Effector CD8-positive, alpha-beta T cell (primary cell): ENCODE measurements at regions not wholly inside any gene's neighbourhood (a gene's known extent, or its start where the extent isn't known, plus 50 kb on each side); places are given as distances from the start of the nearest gene placed in this dataset.

Source experiments
- DNase-seq: peaks from one replicate; lab custom pipeline; 2025; lab: John Stamatoyannopoulos, UW

GRCh38 chr6:156725712-156726111 lies 51.5 kb upstream of the ARID1B start:
- DNase-seq = no peak

- no peak for DNase-seq
These were observed 56.2 kb upstream of the ARID1B start for GRCh38 chr6:156720691-156721685.

GRCh38 chr6:156719720-156720563 lies 57.2 kb upstream of the ARID1B start:
- peak; percentile 40 for DNase-seq

GRCh38 chr6:156719395-156719719 lies 57.8 kb upstream of the ARID1B start:
- no peak for DNase-seq

- no peak for DNase-seq
These were observed 58.4 kb upstream of the ARID1B start for GRCh38 chr6:156718647-156719394.

- no peak for DNase-seq
These were observed 59.6 kb upstream of the ARID1B start for GRCh38 chr6:156717542-156717941.

- DNase-seq = no peak
These were observed 61.3 kb upstream of the ARID1B start for GRCh38 chr6:156715839-156716238.

- no peak for DNase-seq
These were observed 63.6 kb upstream of the ARID1B start for GRCh38 chr6:156713548-156713947.

- DNase-seq = no peak
These were observed 66.7 kb upstream of the ARID1B start for GRCh38 chr6:156710479-156710878.

- DNase-seq = no peak
These were observed 69.4 kb upstream of the ARID1B start for GRCh38 chr6:156707818-156708217.

GRCh38 chr6:156703719-156704118 lies 73.5 kb upstream of the ARID1B start:
- DNase-seq = no peak

GRCh38 chr6:156701966-156702365 lies 75.2 kb upstream of the ARID1B start:
- DNase-seq = no peak

- no peak for DNase-seq
These were observed 76.6 kb upstream of the ARID1B start for GRCh38 chr6:156700440-156701057.

GRCh38 chr6:156699935-156700334 lies 77.2 kb upstream of the ARID1B start:
- no peak for DNase-seq

- DNase-seq = no peak
These were observed 78.2 kb upstream of the ARID1B start for GRCh38 chr6:156699017-156699421.

GRCh38 chr6:156698239-156699016 lies 78.8 kb upstream of the ARID1B start:
- no peak for DNase-seq

- no peak for DNase-seq
These were observed 79.8 kb upstream of the ARID1B start for GRCh38 chr6:156697225-156697830.

GRCh38 chr6:156695742-156696141 lies 81.4 kb upstream of the ARID1B start:
- no peak for DNase-seq

GRCh38 chr6:156694679-156695078 lies 82.5 kb upstream of the ARID1B start:
- no peak for DNase-seq

GRCh38 chr6:156691018-156691417 lies 86.2 kb upstream of the ARID1B start:
- no peak for DNase-seq
